ENCODE measurements at regions not wholly inside any gene's neighbourhood (a gene's known extent, or its start where the extent isn't known, plus 50 kb on each side); places are given as distances from the start of the nearest gene placed in this dataset.

DNA sequence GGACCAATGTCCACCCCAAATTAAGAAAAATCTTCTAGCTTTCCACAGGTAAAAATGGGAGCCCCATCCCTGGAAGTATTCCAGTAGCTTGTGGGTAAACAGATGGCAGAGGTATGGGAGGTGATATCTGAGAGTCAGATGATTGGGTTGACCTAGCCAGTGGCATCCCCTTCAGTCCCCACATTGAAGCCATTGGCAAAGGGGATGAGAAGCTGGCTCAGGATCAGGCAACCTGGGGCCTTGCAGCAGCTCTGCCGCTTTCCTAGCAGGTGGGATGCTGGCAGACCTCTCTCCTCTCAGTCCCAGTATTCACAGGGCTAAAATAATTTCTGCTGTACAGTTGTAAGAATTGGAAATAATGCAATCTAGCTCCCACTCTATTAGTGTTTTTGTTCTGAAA lies 108.9 kb upstream of the KCNG1 start:
- H3K27me3 ChIP-seq (ENCODE audit: control insufficient read depth, insufficient read depth, low read length), result no peaks in the 10 kb centered on the region
- TF ChIP-seq EZH2 (IDR thresholded peaks at IDR 0.05; ENCODE audit: low read length, missing control alignments), result no peak
- no peaks in the 10 kb centered on the region for H3K9me3 ChIP-seq (ENCODE audit: control insufficient read depth, insufficient read depth, low read depth, low read length)
- H3K9ac ChIP-seq (ENCODE audit: insufficient read depth, low read length), result no peak overlapping the region
- no peaks in the 10 kb centered on the region for H3K79me2 ChIP-seq (ENCODE audit: control insufficient read depth, insufficient read depth, low read length)
- no peaks in the 10 kb centered on the region for H4K20me1 ChIP-seq (ENCODE audit: control insufficient read depth, extremely low read depth, insufficient read depth, low read length)
- H3K27ac ChIP-seq (ENCODE audit: insufficient read depth, low read length), result no peak overlapping the region
- H3K36me3 ChIP-seq (ENCODE audit: control insufficient read depth, insufficient read depth, low read length), result no peaks in the 10 kb centered on the region
- no peak for DNase-seq (ENCODE audit: low read depth in 2 of 2)
- H3K4me1 ChIP-seq (ENCODE audit: control insufficient read depth, extremely low read depth, insufficient read depth, low read length), result peaks cover 2% of the 10 kb centered on the region
- H3K4me3 ChIP-seq (replicated peaks in 1 of 4; ENCODE audit: control extremely low read depth in 1 of 4, insufficient read depth in 1 of 4, low read depth in 3 of 4, low read length in 4 of 4), result no peak overlapping the region
- H3K4me2 ChIP-seq (ENCODE audit: extremely low read depth, insufficient read depth, low read length), result no peak overlapping the region
- no peak overlapping the region for H2AFZ ChIP-seq (ENCODE audit: low read length)

GRCh38 chr20:51129147-51129776 lies 106.4 kb upstream of the KCNG1 start:
- Histone ChIP-seq H3K4me2 (ENCODE audit: extremely low read depth, insufficient read depth, low read length) (no peak overlapping the region), H2AFZ (ENCODE audit: low read length) (no peak overlapping the region)
- no peak for DNase-seq (ENCODE audit: low read depth in 2 of 2)

GRCh38 chr20:51128198-51128597 lies 105.3 kb upstream of the KCNG1 start:
- no peak overlapping the region for H3K4me2 ChIP-seq (ENCODE audit: extremely low read depth, insufficient read depth, low read length)
- no peak overlapping the region for H3K9ac ChIP-seq (ENCODE audit: insufficient read depth, low read length)
- H3K9me3 ChIP-seq (ENCODE audit: control insufficient read depth, insufficient read depth, low read depth, low read length), result no peaks in the 10 kb centered on the region
- H3K4me1 ChIP-seq (ENCODE audit: control insufficient read depth, extremely low read depth, insufficient read depth, low read length), result peaks cover 2% of the 10 kb centered on the region
- peak; percentile 75 to 92 for DNase-seq (ENCODE audit: low read depth in 2 of 2)
- no peaks in the 10 kb centered on the region for H3K36me3 ChIP-seq (ENCODE audit: control insufficient read depth, insufficient read depth, low read length)
- H4K20me1 ChIP-seq (ENCODE audit: control insufficient read depth, extremely low read depth, insufficient read depth, low read length), result no peaks in the 10 kb centered on the region
- no peak overlapping the region for H3K4me3 ChIP-seq (replicated peaks in 1 of 4; ENCODE audit: control extremely low read depth in 1 of 4, insufficient read depth in 1 of 4, low read depth in 3 of 4, low read length in 4 of 4)
- H3K79me2 ChIP-seq (ENCODE audit: control insufficient read depth, insufficient read depth, low read length), result no peaks in the 10 kb centered on the region
- no peaks in the 10 kb centered on the region for H3K27me3 ChIP-seq (ENCODE audit: control insufficient read depth, insufficient read depth, low read length)
- no peak overlapping the region for H3K27ac ChIP-seq (ENCODE audit: insufficient read depth, low read length)
- no peak for TF ChIP-seq EZH2 (IDR thresholded peaks at IDR 0.05; ENCODE audit: low read length, missing control alignments)
- no peak for TF ChIP-seq CTCF (conservative IDR thresholded peaks at IDR 0.05 in 1 of 2, IDR thresholded peaks at IDR 0.05 in 1 of 2; ENCODE audit: low read depth in 1 of 2, low read length in 2 of 2)
- H2AFZ ChIP-seq (ENCODE audit: low read length), result no peak overlapping the region

More at GRCh38 chr20:51129147-51129776, 106.4 kb upstream of the KCNG1 start:
- Histone ChIP-seq H3K27ac (ENCODE audit: insufficient read depth, low read length) (no peak overlapping the region), H3K4me1 (ENCODE audit: control insufficient read depth, extremely low read depth, insufficient read depth, low read length) (peaks cover 2% of the 10 kb centered on the region), H3K9ac (ENCODE audit: insufficient read depth, low read length) (no peak overlapping the region), H3K9me3 (ENCODE audit: control insufficient read depth, insufficient read depth, low read depth, low read length) (no peaks in the 10 kb centered on the region), H3K27me3 (ENCODE audit: control insufficient read depth, insufficient read depth, low read length) (no peaks in the 10 kb centered on the region), H3K4me3 (replicated peaks in 1 of 4; ENCODE audit: control extremely low read depth in 1 of 4, insufficient read depth in 1 of 4, low read depth in 3 of 4, low read length in 4 of 4) (no peak overlapping the region), H4K20me1 (ENCODE audit: control insufficient read depth, extremely low read depth, insufficient read depth, low read length) (no peaks in the 10 kb centered on the region), H3K79me2 (ENCODE audit: control insufficient read depth, insufficient read depth, low read length) (no peaks in the 10 kb centered on the region), H3K36me3 (ENCODE audit: control insufficient read depth, insufficient read depth, low read length) (no peaks in the 10 kb centered on the region)
- TF ChIP-seq EZH2 (IDR thresholded peaks at IDR 0.05; ENCODE audit: low read length, missing control alignments) (no peak), CTCF (conservative IDR thresholded peaks at IDR 0.05 in 1 of 2, IDR thresholded peaks at IDR 0.05 in 1 of 2; ENCODE audit: low read depth in 1 of 2, low read length in 2 of 2) (no peak)

Measured in fibroblast of lung (primary cell).